ENCODE measurements at regions not wholly inside any gene's neighbourhood (a gene's known extent, or its start where the extent isn't known, plus 50 kb on each side); places are given as distances from the start of the nearest gene placed in this dataset.
A peak's percentile ranks its signal among the peaks of the same experiment; 100 is the strongest.
"Not testable (repeated sequence)": the region's sequence is repeated elsewhere in the genome, so short reads cannot be mapped to it uniquely, and the experiment has no call there.

- not testable (repeated sequence) for H3K27me3 ChIP-seq (ENCODE audit: control insufficient read depth in 2 of 2, insufficient read depth in 2 of 2, low read length in 2 of 2); H3K79me2 ChIP-seq (ENCODE audit: control insufficient read depth, insufficient read depth, low read length); ATAC-seq
These were observed 110.1 kb downstream of the ZNF267 start for GRCh38 chr16:31983666-31984065.

GRCh38 chr16:31986895-31987294 is 113.3 kb downstream of the ZNF267 start:
- H3K79me2 ChIP-seq (ENCODE audit: control insufficient read depth, insufficient read depth, low read length); FAIRE-seq; H3K27ac ChIP-seq (ENCODE audit: extremely low read depth, low read depth, low read length); POLR2A ChIA-PET; H3K4me1 ChIP-seq (replicated peaks in 1 of 2; ENCODE audit: control insufficient read depth in 2 of 2, insufficient read depth in 2 of 2, low read length in 2 of 2); ATAC-seq; BruUV-seq (replicated peaks); H3K27me3 ChIP-seq (ENCODE audit: control insufficient read depth in 2 of 2, insufficient read depth in 2 of 2, low read length in 2 of 2); in situ Hi-C loops (cut with MboI); H3K4me2 ChIP-seq (ENCODE audit: insufficient read depth, low read length); H3K9me3 ChIP-seq (replicated peaks; ENCODE audit: control insufficient read depth, insufficient read depth, low read depth, low read length); intact Hi-C loops (cut with micrococcal nuclease); DNase-seq (ENCODE audit: extremely low read depth in 1 of 4, low spot score in 3 of 4); CTCF ChIA-PET (ENCODE audit: low intra/inter-chr PET ratio); H3K4me3 ChIP-seq; H3K9ac ChIP-seq (ENCODE audit: insufficient read depth in 1 of 2, low read depth in 2 of 2, low read length in 2 of 2); H2AFZ ChIP-seq (ENCODE audit: low read depth, low read length); H3K9me1 ChIP-seq (ENCODE audit: control insufficient read depth, insufficient read depth, low read length); H4K20me1 ChIP-seq (replicated peaks; ENCODE audit: control insufficient read depth, insufficient read depth, low read length); H3K36me3 ChIP-seq (ENCODE audit: control insufficient read depth, insufficient read depth, low read length): not testable (repeated sequence)
- WGBS (ENCODE audit: insufficient coverage, low coverage, missing lambda C conversion rate): 4% methylated on average over 6 of the region's 6 CpGs

More at GRCh38 chr16:31983666-31984065, 110.1 kb downstream of the ZNF267 start:
- H4K20me1 ChIP-seq (replicated peaks; ENCODE audit: control insufficient read depth, insufficient read depth, low read length); CTCF ChIA-PET (ENCODE audit: low intra/inter-chr PET ratio); H3K4me1 ChIP-seq (replicated peaks in 1 of 2; ENCODE audit: control insufficient read depth in 2 of 2, insufficient read depth in 2 of 2, low read length in 2 of 2); H2AFZ ChIP-seq (ENCODE audit: low read depth, low read length); H3K36me3 ChIP-seq (ENCODE audit: control insufficient read depth, insufficient read depth, low read length); H3K9ac ChIP-seq (ENCODE audit: insufficient read depth in 1 of 2, low read depth in 2 of 2, low read length in 2 of 2); DNase-seq (ENCODE audit: extremely low read depth in 1 of 4, low spot score in 3 of 4); FAIRE-seq; H3K4me3 ChIP-seq; BruUV-seq (replicated peaks); H3K4me2 ChIP-seq (ENCODE audit: insufficient read depth, low read length); in situ Hi-C loops (cut with MboI); H3K9me1 ChIP-seq (ENCODE audit: control insufficient read depth, insufficient read depth, low read length); H3K9me3 ChIP-seq (replicated peaks; ENCODE audit: control insufficient read depth, insufficient read depth, low read depth, low read length); intact Hi-C loops (cut with micrococcal nuclease); POLR2A ChIA-PET; H3K27ac ChIP-seq (ENCODE audit: extremely low read depth, low read depth, low read length): not testable (repeated sequence)
- WGBS (ENCODE audit: insufficient coverage, low coverage, missing lambda C conversion rate): 0% methylated on average over 1 of the region's 5 CpGs

- H3K27me3 ChIP-seq (ENCODE audit: control insufficient read depth in 2 of 2, insufficient read depth in 2 of 2, low read length in 2 of 2); H3K4me3 ChIP-seq; BruUV-seq (replicated peaks); in situ Hi-C loops (cut with MboI); H3K27ac ChIP-seq (ENCODE audit: extremely low read depth, low read depth, low read length); H3K4me1 ChIP-seq (replicated peaks in 1 of 2; ENCODE audit: control insufficient read depth in 2 of 2, insufficient read depth in 2 of 2, low read length in 2 of 2); H3K79me2 ChIP-seq (ENCODE audit: control insufficient read depth, insufficient read depth, low read length); H2AFZ ChIP-seq (ENCODE audit: low read depth, low read length); DNase-seq (ENCODE audit: extremely low read depth in 1 of 4, low spot score in 3 of 4); CTCF ChIA-PET (ENCODE audit: low intra/inter-chr PET ratio); H3K9me1 ChIP-seq (ENCODE audit: control insufficient read depth, insufficient read depth, low read length); H3K9ac ChIP-seq (ENCODE audit: insufficient read depth in 1 of 2, low read depth in 2 of 2, low read length in 2 of 2); POLR2A ChIA-PET; H4K20me1 ChIP-seq (replicated peaks; ENCODE audit: control insufficient read depth, insufficient read depth, low read length); H3K9me3 ChIP-seq (replicated peaks; ENCODE audit: control insufficient read depth, insufficient read depth, low read depth, low read length); intact Hi-C loops (cut with micrococcal nuclease); H3K36me3 ChIP-seq (ENCODE audit: control insufficient read depth, insufficient read depth, low read length); FAIRE-seq; H3K4me2 ChIP-seq (ENCODE audit: insufficient read depth, low read length): not testable (repeated sequence)
- ATAC-seq: peak; percentile 97
- 0% methylated on average over 5 of the region's 23 CpGs for WGBS (ENCODE audit: insufficient coverage, low coverage, missing lambda C conversion rate)
These were observed 115.3 kb downstream of the ZNF267 start for GRCh38 chr16:31988595-31989581.

- CTCF ChIA-PET (ENCODE audit: low intra/inter-chr PET ratio); intact Hi-C loops (cut with micrococcal nuclease): not testable (repeated sequence)
- WGBS (ENCODE audit: insufficient coverage, low coverage, missing lambda C conversion rate): 0% methylated on average over 2 of the region's 7 CpGs
These were observed 116.7 kb downstream of the ZNF267 start for GRCh38 chr16:31990261-31990660.

More at GRCh38 chr16:31990261-31990660, 116.7 kb downstream of the ZNF267 start:
- H3K9ac ChIP-seq (ENCODE audit: insufficient read depth in 1 of 2, low read depth in 2 of 2, low read length in 2 of 2); H3K4me1 ChIP-seq (replicated peaks in 1 of 2; ENCODE audit: control insufficient read depth in 2 of 2, insufficient read depth in 2 of 2, low read length in 2 of 2); DNase-seq (ENCODE audit: extremely low read depth in 1 of 4, low spot score in 3 of 4); H3K79me2 ChIP-seq (ENCODE audit: control insufficient read depth, insufficient read depth, low read length); H3K9me1 ChIP-seq (ENCODE audit: control insufficient read depth, insufficient read depth, low read length); H3K27ac ChIP-seq (ENCODE audit: extremely low read depth, low read depth, low read length); H2AFZ ChIP-seq (ENCODE audit: low read depth, low read length); H4K20me1 ChIP-seq (replicated peaks; ENCODE audit: control insufficient read depth, insufficient read depth, low read length); H3K36me3 ChIP-seq (ENCODE audit: control insufficient read depth, insufficient read depth, low read length); BruUV-seq (replicated peaks); POLR2A ChIA-PET; H3K9me3 ChIP-seq (replicated peaks; ENCODE audit: control insufficient read depth, insufficient read depth, low read depth, low read length); H3K4me2 ChIP-seq (ENCODE audit: insufficient read depth, low read length); H3K4me3 ChIP-seq; FAIRE-seq; ATAC-seq; H3K27me3 ChIP-seq (ENCODE audit: control insufficient read depth in 2 of 2, insufficient read depth in 2 of 2, low read length in 2 of 2): not testable (repeated sequence)
- in situ Hi-C loops (cut with MboI): loop anchor here (10.0 kb wide), 1 partner anchor 1925 kb away; no protein-coding TSS in a partner anchor

All from K562 (cell line).